ENCODE measurements at regions not wholly inside any gene's neighbourhood (a gene's known extent, or its start where the extent isn't known, plus 50 kb on each side); places are given as distances from the start of the nearest gene placed in this dataset.
A peak's percentile ranks its signal among the peaks of the same experiment; 100 is the strongest.

DNA sequence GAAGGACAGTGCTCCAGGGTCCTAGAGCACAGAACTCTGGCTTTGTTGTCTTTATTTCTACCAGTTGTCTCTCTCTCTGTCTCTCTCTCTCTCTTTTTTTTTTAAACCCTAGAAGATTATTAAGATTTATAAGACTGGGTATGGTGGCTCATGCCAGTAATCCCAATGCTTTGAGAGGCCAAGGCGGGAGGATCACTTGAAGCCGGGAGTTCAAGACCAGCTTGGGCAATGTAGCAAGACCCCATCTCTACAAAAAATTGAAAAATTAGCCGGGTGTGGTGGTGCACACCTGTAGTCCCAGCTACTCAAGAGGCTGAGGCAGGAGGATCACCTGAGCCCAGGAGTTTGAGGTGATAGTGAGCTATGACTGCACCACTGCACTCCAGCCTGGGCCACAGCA, 65.0 kb upstream of the ABL1 start:
- TF ChIP-seq, protein P1, sequence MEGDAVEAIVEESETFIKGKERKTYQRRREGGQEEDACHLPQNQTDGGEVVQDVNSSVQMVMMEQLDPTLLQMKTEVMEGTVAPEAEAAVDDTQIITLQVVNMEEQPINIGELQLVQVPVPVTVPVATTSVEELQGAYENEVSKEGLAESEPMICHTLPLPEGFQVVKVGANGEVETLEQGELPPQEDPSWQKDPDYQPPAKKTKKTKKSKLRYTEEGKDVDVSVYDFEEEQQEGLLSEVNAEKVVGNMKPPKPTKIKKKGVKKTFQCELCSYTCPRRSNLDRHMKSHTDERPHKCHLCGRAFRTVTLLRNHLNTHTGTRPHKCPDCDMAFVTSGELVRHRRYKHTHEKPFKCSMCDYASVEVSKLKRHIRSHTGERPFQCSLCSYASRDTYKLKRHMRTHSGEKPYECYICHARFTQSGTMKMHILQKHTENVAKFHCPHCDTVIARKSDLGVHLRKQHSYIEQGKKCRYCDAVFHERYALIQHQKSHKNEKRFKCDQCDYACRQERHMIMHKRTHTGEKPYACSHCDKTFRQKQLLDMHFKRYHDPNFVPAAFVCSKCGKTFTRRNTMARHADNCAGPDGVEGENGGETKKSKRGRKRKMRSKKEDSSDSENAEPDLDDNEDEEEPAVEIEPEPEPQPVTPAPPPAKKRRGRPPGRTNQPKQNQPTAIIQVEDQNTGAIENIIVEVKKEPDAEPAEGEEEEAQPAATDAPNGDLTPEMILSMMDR (IDR thresholded peaks at IDR 0.05; ENCODE audit: insufficient read depth, low read length, severe bottlenecking): no peak
- no peak for FAIRE-seq
- Histone ChIP-seq H3K27me3 (ENCODE audit: control insufficient read depth, insufficient read depth, low read length) (no peaks in the 10 kb centered on the region), H3K36me3 (ENCODE audit: control insufficient read depth, insufficient read depth, low read length) (no peaks in the 10 kb centered on the region), H3K4me3 (ENCODE audit: low read depth, low read length) (no peak overlapping the region)
- no peak for DNase-seq (ENCODE audit: low read depth)

- H3K27me3 ChIP-seq (ENCODE audit: control insufficient read depth, insufficient read depth, low read length): no peaks in the 10 kb centered on the region
- no peak overlapping the region for H3K4me3 ChIP-seq (ENCODE audit: low read depth, low read length)
- DNase-seq (ENCODE audit: low read depth) (peak; percentile 69), FAIRE-seq (no peak)
- TF ChIP-seq, protein P1 (IDR thresholded peaks at IDR 0.05; ENCODE audit: insufficient read depth, low read length, severe bottlenecking): peak; percentile 35
- no peaks in the 10 kb centered on the region for H3K36me3 ChIP-seq (ENCODE audit: control insufficient read depth, insufficient read depth, low read length)
Observed at GRCh38 chr9:130770679-130771442, 64.2 kb upstream of the ABL1 start.

DNA sequence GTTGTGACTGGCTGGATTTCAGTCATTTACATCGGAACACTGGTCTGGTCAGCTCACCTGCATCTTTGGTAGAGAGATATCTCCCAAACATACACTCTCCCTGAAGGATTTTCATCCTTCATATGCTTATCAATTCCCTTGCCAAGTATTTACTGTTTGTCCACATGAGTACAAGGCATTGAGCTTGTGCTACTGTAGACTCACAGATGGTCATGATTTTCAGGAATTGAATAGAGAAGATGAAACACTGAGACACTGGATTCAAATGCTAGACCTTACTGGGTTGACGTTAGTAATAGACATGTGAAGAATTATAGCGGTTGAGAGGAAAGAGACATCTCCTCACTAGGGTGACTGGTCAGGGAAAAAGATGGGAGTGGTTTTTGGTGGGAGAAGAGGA, 62.9 kb upstream of the ABL1 start:
- H3K36me3 ChIP-seq (ENCODE audit: control insufficient read depth, insufficient read depth, low read length): no peaks in the 10 kb centered on the region
- DNase-seq (ENCODE audit: low read depth) (no peak), FAIRE-seq (no peak)
- H3K4me3 ChIP-seq (ENCODE audit: low read depth, low read length): no peak overlapping the region
- TF ChIP-seq, protein P1 (IDR thresholded peaks at IDR 0.05; ENCODE audit: insufficient read depth, low read length, severe bottlenecking): no peak
- H3K27me3 ChIP-seq (ENCODE audit: control insufficient read depth, insufficient read depth, low read length): no peaks in the 10 kb centered on the region

GRCh38 chr9:130774183-130774582, 60.9 kb upstream of the ABL1 start:
- Histone ChIP-seq H3K36me3 (ENCODE audit: control insufficient read depth, insufficient read depth, low read length) (no peaks in the 10 kb centered on the region), H3K27me3 (ENCODE audit: control insufficient read depth, insufficient read depth, low read length) (no peaks in the 10 kb centered on the region), H3K4me3 (ENCODE audit: low read depth, low read length) (no peak overlapping the region)
- FAIRE-seq (no peak), DNase-seq (ENCODE audit: low read depth) (no peak)
- TF ChIP-seq, protein P1 (IDR thresholded peaks at IDR 0.05; ENCODE audit: insufficient read depth, low read length, severe bottlenecking): no peak

DNA sequence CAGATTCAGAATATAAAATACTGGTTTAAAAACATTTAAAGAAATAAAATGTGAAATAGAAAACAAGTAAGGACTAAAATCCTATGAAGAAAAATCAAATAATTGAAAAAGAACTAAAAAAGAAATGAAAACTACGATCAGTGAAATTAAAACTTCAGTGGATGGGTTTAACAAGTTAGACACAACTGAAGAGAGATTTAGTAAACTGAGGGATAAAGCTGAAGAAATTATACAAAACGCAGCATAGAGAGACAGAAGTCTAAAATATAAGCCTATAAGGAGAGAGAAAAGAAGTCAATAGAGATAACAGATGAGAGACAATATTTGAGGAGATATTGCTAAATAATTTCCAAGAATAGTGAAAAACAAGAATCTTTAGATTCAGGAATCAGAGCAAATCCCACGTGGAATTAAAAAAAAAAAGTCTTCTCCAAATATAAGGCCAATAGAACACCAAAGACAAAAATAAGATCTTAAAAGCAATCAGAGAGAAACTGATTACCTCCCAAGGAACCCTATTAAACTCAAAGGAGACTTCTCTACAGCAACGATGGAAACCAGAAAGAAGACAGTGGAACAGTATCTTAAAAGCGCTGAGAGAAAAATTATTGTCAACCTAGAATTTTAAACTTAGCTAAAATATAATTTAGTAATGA, 59.6 kb upstream of the ABL1 start:
- H3K27me3 ChIP-seq (ENCODE audit: control insufficient read depth, insufficient read depth, low read length): no peaks in the 10 kb centered on the region
- TF ChIP-seq, protein P1 (IDR thresholded peaks at IDR 0.05; ENCODE audit: insufficient read depth, low read length, severe bottlenecking): no peak
- FAIRE-seq (no peak), DNase-seq (ENCODE audit: low read depth) (no peak)
- no peaks in the 10 kb centered on the region for H3K36me3 ChIP-seq (ENCODE audit: control insufficient read depth, insufficient read depth, low read length)
- no peak overlapping the region for H3K4me3 ChIP-seq (ENCODE audit: low read depth, low read length)
